ENCODE measurements at regions not wholly inside any gene's neighbourhood (a gene's known extent, or its start where the extent isn't known, plus 50 kb on each side); places are given as distances from the start of the nearest gene placed in this dataset.

DNA sequence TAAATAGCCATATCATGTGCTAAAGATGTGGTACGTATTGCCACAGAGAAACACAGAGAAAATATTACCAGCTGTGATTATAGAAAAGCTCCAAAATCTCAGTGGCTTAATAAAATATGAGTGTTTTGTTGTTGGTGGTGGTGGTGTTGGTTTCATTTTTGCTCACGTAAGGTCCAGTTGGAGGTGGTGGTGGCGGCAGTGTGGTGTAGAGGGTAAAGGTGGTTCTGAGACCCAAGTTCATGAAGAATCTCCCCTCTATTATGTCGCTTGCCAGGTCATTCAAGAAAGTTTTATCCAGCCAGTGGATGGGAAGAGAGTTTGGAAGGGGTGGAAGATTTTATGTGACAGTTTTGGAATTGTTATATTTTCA is 217.6 kb upstream of the SAMSN1 start:
- H3K4me3 ChIP-seq (ENCODE audit: low read depth, low read length) = no peak overlapping the region
- no peak for DNase-seq (ENCODE audit: low read depth)
- TF ChIP-seq, protein P1, sequence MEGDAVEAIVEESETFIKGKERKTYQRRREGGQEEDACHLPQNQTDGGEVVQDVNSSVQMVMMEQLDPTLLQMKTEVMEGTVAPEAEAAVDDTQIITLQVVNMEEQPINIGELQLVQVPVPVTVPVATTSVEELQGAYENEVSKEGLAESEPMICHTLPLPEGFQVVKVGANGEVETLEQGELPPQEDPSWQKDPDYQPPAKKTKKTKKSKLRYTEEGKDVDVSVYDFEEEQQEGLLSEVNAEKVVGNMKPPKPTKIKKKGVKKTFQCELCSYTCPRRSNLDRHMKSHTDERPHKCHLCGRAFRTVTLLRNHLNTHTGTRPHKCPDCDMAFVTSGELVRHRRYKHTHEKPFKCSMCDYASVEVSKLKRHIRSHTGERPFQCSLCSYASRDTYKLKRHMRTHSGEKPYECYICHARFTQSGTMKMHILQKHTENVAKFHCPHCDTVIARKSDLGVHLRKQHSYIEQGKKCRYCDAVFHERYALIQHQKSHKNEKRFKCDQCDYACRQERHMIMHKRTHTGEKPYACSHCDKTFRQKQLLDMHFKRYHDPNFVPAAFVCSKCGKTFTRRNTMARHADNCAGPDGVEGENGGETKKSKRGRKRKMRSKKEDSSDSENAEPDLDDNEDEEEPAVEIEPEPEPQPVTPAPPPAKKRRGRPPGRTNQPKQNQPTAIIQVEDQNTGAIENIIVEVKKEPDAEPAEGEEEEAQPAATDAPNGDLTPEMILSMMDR (IDR thresholded peaks at IDR 0.05; ENCODE audit: insufficient read depth, low read depth, low read length) = no peak
- POLR2A ChIA-PET = no interaction called here
- no peaks in the 10 kb centered on the region for H3K27me3 ChIP-seq (ENCODE audit: control insufficient read depth, insufficient read depth, low read length)
- CTCF ChIA-PET = no interaction called here
- no peaks in the 10 kb centered on the region for H3K36me3 ChIP-seq (ENCODE audit: control insufficient read depth, insufficient read depth, low read length)

DNA sequence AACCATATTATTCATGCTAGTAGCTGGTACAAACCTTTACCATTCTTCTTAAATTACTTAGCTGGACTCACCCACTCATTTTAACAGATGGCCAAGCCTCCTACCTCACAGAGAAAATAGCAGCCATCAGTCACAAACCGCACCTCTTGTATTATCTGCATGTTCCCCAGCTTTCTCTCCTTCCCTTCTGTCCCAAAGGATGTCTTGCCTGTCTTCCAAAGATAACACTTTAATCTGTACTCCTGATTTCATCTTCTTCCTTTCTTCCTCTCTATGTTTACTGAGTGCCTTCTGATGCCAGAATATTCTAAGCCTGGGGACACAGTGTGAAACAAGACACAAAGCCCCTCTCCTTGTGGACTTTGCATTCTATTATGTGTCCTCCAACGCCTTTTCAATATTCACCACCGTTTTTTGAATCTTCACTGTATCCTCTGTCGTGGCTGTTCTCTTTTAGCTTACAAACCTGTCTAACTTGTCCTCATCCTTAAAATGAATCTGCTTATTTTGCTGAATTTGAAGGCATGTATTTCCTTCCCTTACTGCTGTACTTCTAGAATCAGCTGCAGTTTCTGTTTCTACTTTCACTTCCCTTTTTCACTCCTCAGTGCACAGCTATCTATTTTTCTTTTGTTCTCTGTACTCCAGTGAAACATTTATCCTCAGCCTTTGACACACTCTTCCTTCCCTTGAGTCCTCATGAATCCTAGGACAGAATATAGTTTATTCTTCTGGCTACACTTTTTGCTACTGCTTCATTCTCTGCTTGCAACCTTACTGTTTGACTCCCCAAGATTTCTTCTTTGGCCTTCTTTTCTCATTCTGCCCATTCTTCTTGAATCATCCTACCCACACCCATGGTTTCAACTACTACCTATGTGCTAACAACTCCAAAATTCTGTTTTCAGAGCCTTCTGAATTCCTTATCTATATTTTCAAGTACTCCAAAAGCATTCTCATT is 216.9 kb upstream of the SAMSN1 start:
- Histone ChIP-seq H3K4me3 (ENCODE audit: low read depth, low read length) (no peak overlapping the region), H3K27me3 (ENCODE audit: control insufficient read depth, insufficient read depth, low read length) (no peaks in the 10 kb centered on the region), H3K36me3 (ENCODE audit: control insufficient read depth, insufficient read depth, low read length) (no peaks in the 10 kb centered on the region)
- TF ChIP-seq, protein P1 (IDR thresholded peaks at IDR 0.05; ENCODE audit: insufficient read depth, low read depth, low read length) = no peak
- no peak for DNase-seq (ENCODE audit: low read depth)
- CTCF ChIA-PET = no interaction called here
- POLR2A ChIA-PET = no interaction called here

DNA sequence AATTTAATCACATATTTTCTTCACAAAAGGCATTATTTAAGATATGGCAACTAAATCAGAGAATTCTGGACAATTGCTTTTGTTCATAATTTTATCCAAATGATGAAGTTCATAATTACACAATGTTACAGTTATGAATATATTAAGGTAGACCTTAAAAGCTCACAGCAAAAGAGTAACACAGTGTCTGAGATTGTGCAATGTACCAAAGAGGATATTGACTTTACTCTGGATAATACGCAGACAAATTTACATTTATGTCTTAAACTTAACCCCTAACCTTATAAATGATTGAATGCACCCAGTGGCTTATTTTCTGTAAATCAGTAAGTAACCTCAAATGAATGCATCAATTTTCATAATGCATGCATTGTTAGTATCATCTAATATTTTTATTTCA is 216.2 kb upstream of the SAMSN1 start:
- TF ChIP-seq, protein P1 (IDR thresholded peaks at IDR 0.05; ENCODE audit: insufficient read depth, low read depth, low read length) = no peak
- POLR2A ChIA-PET = no interaction called here
- Histone ChIP-seq H3K36me3 (ENCODE audit: control insufficient read depth, insufficient read depth, low read length) (no peaks in the 10 kb centered on the region), H3K4me3 (ENCODE audit: low read depth, low read length) (no peak overlapping the region), H3K27me3 (ENCODE audit: control insufficient read depth, insufficient read depth, low read length) (no peaks in the 10 kb centered on the region)
- no peak for DNase-seq (ENCODE audit: low read depth)
- CTCF ChIA-PET = no interaction called here

DNA sequence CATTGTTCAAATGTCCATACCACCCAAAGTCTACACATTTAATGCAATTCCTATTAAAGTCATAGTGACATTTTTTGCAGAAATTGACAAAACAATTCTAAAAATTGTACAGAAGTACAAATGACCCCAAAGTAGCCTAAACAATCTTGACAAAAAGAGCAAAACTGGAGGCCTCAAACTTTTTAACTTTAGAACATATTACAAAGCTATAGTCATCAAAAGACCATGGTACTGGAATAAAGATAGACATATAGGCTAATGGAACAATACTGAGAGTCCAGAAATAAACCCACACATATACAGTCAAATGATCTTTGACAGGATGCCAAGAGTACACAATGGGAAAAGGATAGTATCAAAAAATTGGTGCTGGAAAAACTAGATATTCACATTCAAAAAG is 213.2 kb upstream of the SAMSN1 start:
- Histone ChIP-seq H3K27me3 (ENCODE audit: control insufficient read depth, insufficient read depth, low read length) (no peaks in the 10 kb centered on the region), H3K36me3 (ENCODE audit: control insufficient read depth, insufficient read depth, low read length) (no peaks in the 10 kb centered on the region), H3K4me3 (ENCODE audit: low read depth, low read length) (no peak overlapping the region)
- DNase-seq (ENCODE audit: low read depth) = no peak
- TF ChIP-seq, protein P1 (IDR thresholded peaks at IDR 0.05; ENCODE audit: insufficient read depth, low read depth, low read length) = no peak
- ChIA-PET CTCF (no interaction called here), POLR2A (no interaction called here)

DNA sequence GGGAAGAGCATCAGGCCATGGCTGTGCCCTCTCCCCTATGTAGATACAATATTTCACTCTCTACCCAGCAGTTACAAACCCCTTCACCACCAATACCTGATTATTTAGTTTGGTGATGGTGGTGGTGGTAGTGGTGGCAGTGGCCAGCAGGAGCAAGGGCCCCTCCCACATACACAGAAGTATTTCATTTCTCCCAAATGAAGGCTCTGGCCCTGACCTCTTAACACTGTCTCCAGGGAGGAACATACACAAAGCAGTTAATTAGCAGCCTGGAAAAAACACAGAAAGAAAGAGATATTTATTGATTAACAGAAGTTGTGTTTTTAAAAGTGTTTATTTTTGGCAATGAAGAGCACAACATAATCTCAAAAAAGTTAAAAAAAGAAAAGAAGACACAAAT is 212.7 kb upstream of the SAMSN1 start:
- Histone ChIP-seq H3K36me3 (ENCODE audit: control insufficient read depth, insufficient read depth, low read length) (no peaks in the 10 kb centered on the region), H3K27me3 (ENCODE audit: control insufficient read depth, insufficient read depth, low read length) (no peaks in the 10 kb centered on the region), H3K4me3 (ENCODE audit: low read depth, low read length) (no peak overlapping the region)
- ChIA-PET CTCF (no interaction called here), POLR2A (no interaction called here)
- TF ChIP-seq, protein P1 (IDR thresholded peaks at IDR 0.05; ENCODE audit: insufficient read depth, low read depth, low read length) = no peak
- no peak for DNase-seq (ENCODE audit: low read depth)
